Stimulated activated CD8-positive, alpha-beta memory T cell treated with anti-CD3 and anti-CD28 coated beads, Interleukin-4, amount 100 ng/mL, for 48 hours (primary cell): ENCODE measurements at regions not wholly inside any gene's neighbourhood (a gene's known extent, or its start where the extent isn't known, plus 50 kb on each side); places are given as distances from the start of the nearest gene placed in this dataset.

Experiments
- DNase-seq: peaks from one replicate; pipeline ENCODE4 v3.0.0-alpha.2; 2020

DNA sequence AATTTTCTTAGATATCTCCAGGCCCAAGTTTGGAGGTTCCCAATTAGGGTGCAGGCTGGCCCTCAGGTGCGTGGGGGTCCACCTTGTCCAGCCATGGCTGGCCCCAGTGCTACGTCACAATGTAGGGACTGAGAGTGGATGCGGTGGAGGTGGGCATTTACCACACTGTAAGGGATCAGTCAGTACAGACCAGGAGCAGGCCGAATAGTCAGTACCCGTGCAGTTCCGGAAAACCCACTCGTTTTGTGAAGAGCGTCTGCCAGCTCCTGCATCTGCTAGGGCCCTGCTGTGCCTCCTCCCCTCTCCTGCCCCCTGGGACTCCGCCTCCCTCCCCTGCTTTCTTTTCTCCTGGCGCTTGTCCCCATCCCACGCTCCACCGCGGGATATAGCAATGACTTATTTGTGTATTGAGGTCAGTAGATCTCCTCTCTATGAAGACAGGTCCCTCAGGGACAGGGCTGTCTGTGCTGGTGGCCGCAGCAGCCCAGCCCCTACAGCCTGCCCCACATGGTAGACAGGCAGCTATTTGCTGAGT lies 50.4 kb upstream of the SEPTIN5 start:
- no peak for DNase-seq

- DNase-seq, result no peak
Observed at GRCh38 chr22:19664406-19664805, 49.9 kb upstream of the SEPTIN5 start.
